ENCODE measurements at regions not wholly inside any gene's neighbourhood (a gene's known extent, or its start where the extent isn't known, plus 50 kb on each side); places are given as distances from the start of the nearest gene placed in this dataset.

DNA sequence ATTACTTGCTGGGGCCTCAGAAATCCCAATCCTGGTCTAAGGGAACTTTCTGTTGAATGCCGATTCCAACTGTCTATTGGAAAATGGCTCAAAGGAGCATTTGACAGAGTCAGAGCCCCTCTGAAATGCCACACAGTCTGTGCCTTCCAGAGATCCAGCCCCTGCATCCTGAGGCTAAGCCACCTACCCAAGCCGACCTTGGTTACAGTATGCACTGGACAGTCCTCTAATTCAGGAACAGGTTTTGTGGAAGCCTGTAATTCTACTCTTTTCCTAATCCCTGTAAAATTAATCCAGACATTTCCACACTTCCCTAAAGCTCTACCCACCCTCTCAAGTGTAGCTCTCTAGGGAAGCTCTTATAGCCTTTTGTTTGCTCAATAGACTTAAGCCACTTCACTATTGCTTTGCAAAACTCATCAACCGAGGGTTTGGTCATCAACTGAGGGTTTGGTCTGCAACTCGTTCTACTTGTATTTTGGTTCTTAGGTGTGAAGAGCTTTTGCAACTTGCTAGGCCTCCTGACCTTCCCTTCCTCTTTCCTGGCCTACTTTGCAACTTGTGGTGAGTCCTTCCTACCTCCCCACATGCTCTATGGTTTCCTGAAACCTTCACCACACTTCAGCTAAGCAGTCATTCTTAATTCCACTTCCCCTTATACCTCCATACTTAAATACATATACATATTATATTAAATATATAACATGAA lies 364.8 kb downstream of the SFMBT2 start:
- TF ChIP-seq, protein P1, sequence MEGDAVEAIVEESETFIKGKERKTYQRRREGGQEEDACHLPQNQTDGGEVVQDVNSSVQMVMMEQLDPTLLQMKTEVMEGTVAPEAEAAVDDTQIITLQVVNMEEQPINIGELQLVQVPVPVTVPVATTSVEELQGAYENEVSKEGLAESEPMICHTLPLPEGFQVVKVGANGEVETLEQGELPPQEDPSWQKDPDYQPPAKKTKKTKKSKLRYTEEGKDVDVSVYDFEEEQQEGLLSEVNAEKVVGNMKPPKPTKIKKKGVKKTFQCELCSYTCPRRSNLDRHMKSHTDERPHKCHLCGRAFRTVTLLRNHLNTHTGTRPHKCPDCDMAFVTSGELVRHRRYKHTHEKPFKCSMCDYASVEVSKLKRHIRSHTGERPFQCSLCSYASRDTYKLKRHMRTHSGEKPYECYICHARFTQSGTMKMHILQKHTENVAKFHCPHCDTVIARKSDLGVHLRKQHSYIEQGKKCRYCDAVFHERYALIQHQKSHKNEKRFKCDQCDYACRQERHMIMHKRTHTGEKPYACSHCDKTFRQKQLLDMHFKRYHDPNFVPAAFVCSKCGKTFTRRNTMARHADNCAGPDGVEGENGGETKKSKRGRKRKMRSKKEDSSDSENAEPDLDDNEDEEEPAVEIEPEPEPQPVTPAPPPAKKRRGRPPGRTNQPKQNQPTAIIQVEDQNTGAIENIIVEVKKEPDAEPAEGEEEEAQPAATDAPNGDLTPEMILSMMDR (conservative IDR thresholded peaks at IDR 0.05), result no peak
- Mint-ChIP-seq H3K27ac (no peak overlapping the region), H3K9me3 (no peaks in the 10 kb centered on the region), H3K4me1 (ENCODE audit: unreplicated experiment) (no peaks in the 10 kb centered on the region), H3K27me3 (peaks cover 36% of the 10 kb centered on the region), H3K4me3 (no peak overlapping the region), H3K36me3 (no peaks in the 10 kb centered on the region)
- no peak for DNase-seq (ENCODE audit: extremely low spot score, unreplicated experiment)

DNA sequence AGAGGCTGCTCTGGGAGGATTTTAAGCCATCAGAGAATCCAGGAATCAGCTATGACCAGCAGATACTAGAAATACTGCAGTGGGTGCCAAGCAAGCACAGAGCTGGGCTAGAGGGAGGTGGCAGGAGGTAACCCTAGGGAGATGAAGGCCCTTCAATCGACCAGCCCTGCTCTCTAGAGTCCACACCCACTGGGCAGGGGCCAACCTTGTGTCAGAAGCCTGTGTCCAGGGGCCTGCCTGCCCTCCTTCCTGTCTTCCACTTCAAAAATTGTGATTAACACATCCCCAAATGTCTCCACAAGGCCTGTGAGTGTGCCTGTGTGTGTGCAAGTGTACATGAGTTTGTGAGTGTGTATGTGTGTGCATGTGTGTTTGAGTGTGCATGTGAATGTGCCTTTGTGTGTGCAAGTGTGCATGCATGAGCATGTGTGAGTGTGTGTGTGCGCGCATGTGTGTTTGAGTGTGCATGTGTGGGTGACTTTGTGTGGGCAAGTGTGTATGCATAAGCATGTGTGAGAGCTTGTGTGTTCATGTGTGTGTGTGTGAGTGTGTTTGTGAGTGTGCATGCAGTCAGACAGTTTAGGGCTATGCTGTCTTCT lies 367.7 kb downstream of the SFMBT2 start:
- peaks cover 63% of the 10 kb centered on the region for H3K27me3 Mint-ChIP-seq
- H3K27ac Mint-ChIP-seq, result no peak overlapping the region
- no peaks in the 10 kb centered on the region for H3K4me1 Mint-ChIP-seq (ENCODE audit: unreplicated experiment)
- no peak overlapping the region for H3K4me3 Mint-ChIP-seq
- no peak for DNase-seq (ENCODE audit: extremely low spot score, unreplicated experiment)
- H3K9me3 Mint-ChIP-seq, result no peaks in the 10 kb centered on the region
- no peaks in the 10 kb centered on the region for H3K36me3 Mint-ChIP-seq
- TF ChIP-seq, protein P1 (conservative IDR thresholded peaks at IDR 0.05), result no peak

DNA sequence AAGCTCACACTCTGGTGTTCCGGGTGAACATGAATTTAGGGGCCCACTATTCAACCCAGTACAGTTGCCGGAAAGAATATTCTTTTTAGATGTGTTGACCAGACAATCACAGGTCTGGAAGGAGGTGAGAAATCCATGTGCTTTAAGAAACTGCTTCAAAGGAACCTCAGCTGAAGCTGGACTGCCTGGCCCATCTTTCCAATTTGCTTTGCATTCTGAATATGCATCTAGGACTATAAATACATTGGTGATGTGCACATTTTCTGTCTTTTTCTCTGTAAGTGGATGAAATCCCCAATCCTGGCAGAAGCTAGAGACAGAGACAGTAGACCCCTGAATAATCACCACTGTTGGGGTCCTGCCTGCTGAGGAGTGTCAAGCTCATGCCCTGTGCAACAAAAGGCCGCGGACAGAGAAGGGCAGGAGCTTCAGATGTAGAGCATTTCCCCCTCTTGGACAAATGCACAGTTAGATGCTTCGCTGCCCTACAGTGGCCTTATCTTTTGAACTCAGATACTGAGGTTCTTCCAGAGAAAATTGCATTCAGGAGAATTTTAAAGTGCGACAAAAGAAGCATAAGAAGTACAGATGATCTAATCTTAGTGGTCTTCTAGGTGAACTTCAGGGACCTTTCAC lies 368.3 kb downstream of the SFMBT2 start:
- Mint-ChIP-seq H3K27ac (no peak overlapping the region), H3K27me3 (peaks cover 66% of the 10 kb centered on the region), H3K4me3 (no peak overlapping the region), H3K9me3 (no peaks in the 10 kb centered on the region), H3K36me3 (no peaks in the 10 kb centered on the region), H3K4me1 (ENCODE audit: unreplicated experiment) (no peaks in the 10 kb centered on the region)
- DNase-seq (ENCODE audit: extremely low spot score, unreplicated experiment), result no peak
- TF ChIP-seq, protein P1 (conservative IDR thresholded peaks at IDR 0.05), result no peak

DNA sequence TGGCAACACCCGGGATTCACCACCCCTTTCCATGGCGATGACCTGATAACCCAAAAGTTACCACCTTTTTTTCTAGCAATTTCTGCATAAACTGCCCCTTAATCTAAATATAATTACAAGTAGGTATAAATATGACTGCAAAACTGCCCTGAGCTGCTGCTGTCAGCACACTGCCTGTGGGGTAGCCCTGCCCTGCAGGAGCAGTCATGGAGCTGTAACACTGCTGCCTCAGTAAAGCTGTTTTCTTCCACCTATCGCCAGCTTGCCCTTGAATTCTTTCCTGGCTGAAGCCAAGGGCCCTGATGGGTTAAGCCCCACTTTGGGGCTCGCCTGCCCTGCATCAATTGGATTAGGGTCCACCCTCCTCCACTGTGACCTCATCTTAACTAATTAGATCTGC lies 368.8 kb downstream of the SFMBT2 start:
- DNase-seq (ENCODE audit: extremely low spot score, unreplicated experiment), result no peak
- H3K9me3 Mint-ChIP-seq, result no peaks in the 10 kb centered on the region
- no peaks in the 10 kb centered on the region for H3K4me1 Mint-ChIP-seq (ENCODE audit: unreplicated experiment)
- no peak overlapping the region for H3K27ac Mint-ChIP-seq
- TF ChIP-seq, protein P1 (conservative IDR thresholded peaks at IDR 0.05), result no peak
- no peaks in the 10 kb centered on the region for H3K36me3 Mint-ChIP-seq
- H3K4me3 Mint-ChIP-seq, result no peak overlapping the region
- H3K27me3 Mint-ChIP-seq, result peaks cover 69% of the 10 kb centered on the region

DNA sequence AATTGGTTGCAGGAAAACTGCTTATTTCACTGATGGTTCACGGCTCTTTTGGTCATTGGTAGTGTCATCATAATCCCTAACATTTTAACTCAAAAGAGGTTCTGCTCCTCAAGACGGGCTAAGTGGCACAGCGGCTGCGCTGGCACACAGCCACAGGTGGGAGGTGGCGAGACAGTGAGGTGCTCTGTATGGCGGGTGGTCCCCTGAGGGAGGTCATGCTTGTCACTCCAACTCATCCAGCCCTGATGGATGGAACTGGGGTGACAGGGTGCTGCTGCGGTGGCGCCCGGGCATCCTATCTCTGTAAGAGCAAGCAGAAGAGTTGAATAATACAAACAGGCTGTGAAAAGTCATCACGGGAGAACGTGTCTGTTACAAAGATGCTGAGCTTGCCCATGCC lies 370.2 kb downstream of the SFMBT2 start:
- Mint-ChIP-seq H3K27me3 (peaks cover 65% of the 10 kb centered on the region), H3K4me1 (ENCODE audit: unreplicated experiment) (no peaks in the 10 kb centered on the region), H3K27ac (no peak overlapping the region), H3K9me3 (no peaks in the 10 kb centered on the region), H3K4me3 (no peak overlapping the region), H3K36me3 (no peaks in the 10 kb centered on the region)
- TF ChIP-seq, protein P1 (conservative IDR thresholded peaks at IDR 0.05), result no peak
- no peak for DNase-seq (ENCODE audit: extremely low spot score, unreplicated experiment)

Measured in type B pancreatic cell (in vitro differentiated cells).